ENCODE measurements at regions not wholly inside any gene's neighbourhood (a gene's known extent, or its start where the extent isn't known, plus 50 kb on each side); places are given as distances from the start of the nearest gene placed in this dataset.

- peak; percentile 90 for FAIRE-seq
- peak; percentile 82 for DNase-seq (ENCODE audit: insufficient read length, low spot score)
Observed at GRCh38 chr16:66315210-66315825, 51.2 kb upstream of the CDH5 start.

- FAIRE-seq (no peak), DNase-seq (ENCODE audit: insufficient read length, low spot score) (no peak)
Observed at GRCh38 chr16:66311306-66311705, 55.2 kb upstream of the CDH5 start.

- FAIRE-seq (no peak), DNase-seq (ENCODE audit: insufficient read length, low spot score) (no peak)
Observed at GRCh38 chr16:66309215-66309807, 57.2 kb upstream of the CDH5 start.

- FAIRE-seq, result no peak
- no peak for DNase-seq (ENCODE audit: insufficient read length, low spot score)
Observed at GRCh38 chr16:66308096-66308495, 58.4 kb upstream of the CDH5 start.

GRCh38 chr16:66306366-66307150, 59.9 kb upstream of the CDH5 start:
- DNase-seq (ENCODE audit: insufficient read length, low spot score), result no peak
- FAIRE-seq, result no peak

- FAIRE-seq, result no peak
Observed at GRCh38 chr16:66304961-66305360, 61.5 kb upstream of the CDH5 start.

GRCh38 chr16:66304151-66304550, 62.3 kb upstream of the CDH5 start:
- no peak for DNase-seq (ENCODE audit: insufficient read length, low spot score)
- FAIRE-seq, result no peak

More at GRCh38 chr16:66304961-66305360, 61.5 kb upstream of the CDH5 start:
- no peak for DNase-seq (ENCODE audit: insufficient read length, low spot score)

- DNase-seq (ENCODE audit: insufficient read length, low spot score) (no peak), FAIRE-seq (no peak)
Observed at GRCh38 chr16:66300501-66300900, 66.0 kb upstream of the CDH5 start.

- FAIRE-seq, result no peak
- no peak for DNase-seq (ENCODE audit: insufficient read length, low spot score)
Observed at GRCh38 chr16:66300037-66300436, 66.5 kb upstream of the CDH5 start.

- FAIRE-seq (no peak), DNase-seq (ENCODE audit: insufficient read length, low spot score) (no peak)
Observed at GRCh38 chr16:66299349-66299748, 67.1 kb upstream of the CDH5 start.

GRCh38 chr16:66298571-66299120, 67.8 kb upstream of the CDH5 start:
- no peak for DNase-seq (ENCODE audit: insufficient read length, low spot score)
- no peak for FAIRE-seq

- no peak for FAIRE-seq
- no peak for DNase-seq (ENCODE audit: insufficient read length, low spot score)
Observed at GRCh38 chr16:66298006-66298405, 68.5 kb upstream of the CDH5 start.

- DNase-seq (ENCODE audit: insufficient read length, low spot score) (no peak), FAIRE-seq (no peak)
Observed at GRCh38 chr16:66296591-66296990, 69.9 kb upstream of the CDH5 start.

GRCh38 chr16:66295761-66296546, 70.5 kb upstream of the CDH5 start:
- FAIRE-seq, result no peak
- no peak for DNase-seq (ENCODE audit: insufficient read length, low spot score)

- FAIRE-seq (no peak), DNase-seq (ENCODE audit: insufficient read length, low spot score) (no peak)
Observed at GRCh38 chr16:66295213-66295612, 71.3 kb upstream of the CDH5 start.

GRCh38 chr16:66294507-66294906, 72.0 kb upstream of the CDH5 start:
- DNase-seq (ENCODE audit: insufficient read length, low spot score), result no peak
- no peak for FAIRE-seq

- FAIRE-seq (no peak), DNase-seq (ENCODE audit: insufficient read length, low spot score) (no peak)
Observed at GRCh38 chr16:66293932-66294331, 72.6 kb upstream of the CDH5 start.

- FAIRE-seq (no peak), DNase-seq (ENCODE audit: insufficient read length, low spot score) (no peak)
Observed at GRCh38 chr16:66293207-66293735, 73.2 kb upstream of the CDH5 start.

GRCh38 chr16:66292241-66292935, 74.1 kb upstream of the CDH5 start:
- FAIRE-seq (no peak), DNase-seq (ENCODE audit: insufficient read length, low spot score) (no peak)

- FAIRE-seq (no peak), DNase-seq (ENCODE audit: insufficient read length, low spot score) (no peak)
Observed at GRCh38 chr16:66291833-66292232, 74.7 kb upstream of the CDH5 start.

Measured in GM19239 (cell line).